Chondrocyte (in vitro differentiated cells): ENCODE measurements at regions not wholly inside any gene's neighbourhood (a gene's known extent, or its start where the extent isn't known, plus 50 kb on each side); places are given as distances from the start of the nearest gene placed in this dataset.

Experiments
- DNase-seq: peaks from one replicate; pipeline ENCODE4 v3.0.0; 2021; ENCODE audit warnings: mixed read lengths, low spot score
- H3K27ac Mint-ChIP-seq: one replicate; pipeline ENCODE4 v1.8.0; 2021; ENCODE audit warnings: mild to moderate bottlenecking, moderate library complexity, mixed read lengths; ENCODE audit not compliant: unreplicated experiment
- H3K27me3 Mint-ChIP-seq: 2 replicates; pipeline ENCODE4 v1.8.0; 2021; ENCODE audit warnings: low read depth, mixed read lengths
- H3K36me3 Mint-ChIP-seq: 2 replicates; pipeline ENCODE4 v1.8.0; 2021; ENCODE audit warnings: low read depth, mixed read lengths
- H3K4me1 Mint-ChIP-seq: 2 replicates; pipeline ENCODE4 v1.8.0; 2021; ENCODE audit warnings: low read depth, mild to moderate bottlenecking, mixed read lengths
- H3K4me3 Mint-ChIP-seq: one replicate; pipeline ENCODE4 v1.8.0; 2021; ENCODE audit warnings: mild to moderate bottlenecking, moderate library complexity, mixed read lengths; ENCODE audit not compliant: unreplicated experiment
- H3K9me3 Mint-ChIP-seq: 2 replicates; pipeline ENCODE4 v1.8.0; 2021; ENCODE audit warnings: low read depth, mixed read lengths
- CTCF ChIP-seq: fragments of 200-600 bp; sonication (generic); IDR thresholded peaks from 2 replicates; pipeline ENCODE4 v1.5.0; 2021; ENCODE audit warnings: antibody characterized with exemption, mild to moderate bottlenecking, moderate library complexity

GRCh38 chr5:113939988-113940387 is 421.9 kb upstream of the KCNN2 start:
- TF ChIP-seq CTCF = no peak
- H3K36me3 Mint-ChIP-seq = no peaks in the 10 kb centered on the region
- H3K9me3 Mint-ChIP-seq = no peaks in the 10 kb centered on the region
- H3K4me3 Mint-ChIP-seq = no peak overlapping the region
- no peak overlapping the region for H3K27ac Mint-ChIP-seq
- H3K27me3 Mint-ChIP-seq = peaks cover 8% of the 10 kb centered on the region
- no peaks in the 10 kb centered on the region for H3K4me1 Mint-ChIP-seq
- no peak for DNase-seq

- DNase-seq = no peak
- Mint-ChIP-seq H3K4me1 (no peaks in the 10 kb centered on the region), H3K27ac (no peak overlapping the region), H3K9me3 (peaks cover 11% of the 10 kb centered on the region), H3K27me3 (peaks cover 13% of the 10 kb centered on the region), H3K36me3 (no peaks in the 10 kb centered on the region), H3K4me3 (no peak overlapping the region)
- TF ChIP-seq CTCF = no peak
Measured at GRCh38 chr5:113950186-113950585, 411.7 kb upstream of the KCNN2 start.

DNA sequence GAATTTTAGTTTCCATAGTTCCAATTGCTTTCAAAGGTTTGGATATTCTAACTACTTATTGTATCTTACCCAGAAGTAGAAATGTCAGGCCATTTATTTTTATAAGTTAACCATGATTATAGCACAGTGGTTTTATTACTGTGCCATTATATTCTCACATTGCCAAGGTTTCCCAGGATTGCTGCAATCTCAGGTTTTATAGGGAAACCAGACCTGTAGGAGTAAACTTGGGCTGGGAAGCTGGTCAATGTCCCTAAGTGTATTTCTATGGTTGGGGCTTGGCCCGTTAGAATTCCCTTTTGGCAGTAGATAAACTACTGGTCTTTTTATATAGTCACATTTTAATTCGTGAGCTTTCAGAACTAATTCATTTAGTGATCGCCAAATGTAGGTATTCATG is 396.6 kb upstream of the KCNN2 start:
- H3K27me3 Mint-ChIP-seq = peaks cover 8% of the 10 kb centered on the region
- no peak overlapping the region for H3K4me3 Mint-ChIP-seq
- peaks cover 5% of the 10 kb centered on the region for H3K9me3 Mint-ChIP-seq

DNA sequence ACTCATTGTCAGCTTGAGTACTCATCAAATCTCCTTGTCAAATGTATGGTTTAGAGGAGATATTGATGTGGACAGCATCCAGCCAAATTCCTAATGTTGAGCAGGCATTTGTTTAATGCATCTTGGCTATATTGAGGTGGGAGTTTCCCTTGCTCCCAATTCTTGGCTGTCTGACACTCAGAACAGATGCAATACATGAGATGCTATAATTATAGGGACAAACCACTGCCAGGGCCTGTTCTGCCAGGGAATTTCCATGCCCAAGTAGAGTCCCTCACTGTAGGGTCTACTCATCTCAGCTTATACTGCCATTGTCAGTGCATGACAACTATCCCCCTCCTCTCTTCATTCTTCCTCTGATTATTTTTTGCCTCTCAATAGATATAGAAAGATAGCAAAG is 392.0 kb upstream of the KCNN2 start:
- Mint-ChIP-seq H3K9me3 (no peaks in the 10 kb centered on the region), H3K36me3 (no peaks in the 10 kb centered on the region), H3K27me3 (peaks cover 4% of the 10 kb centered on the region), H3K4me1 (no peaks in the 10 kb centered on the region), H3K27ac (no peak overlapping the region), H3K4me3 (no peak overlapping the region)
- no peak for TF ChIP-seq CTCF
- no peak for DNase-seq

More for the DNA sequence above, 396.6 kb upstream of the KCNN2 start:
- no peak for DNase-seq
- TF ChIP-seq CTCF = no peak
- H3K4me1 Mint-ChIP-seq = no peaks in the 10 kb centered on the region
- H3K27ac Mint-ChIP-seq = no peak overlapping the region
- H3K36me3 Mint-ChIP-seq = no peaks in the 10 kb centered on the region

- H3K4me1 Mint-ChIP-seq = no peaks in the 10 kb centered on the region
- DNase-seq = no peak
- no peak overlapping the region for H3K27ac Mint-ChIP-seq
- peaks cover 2% of the 10 kb centered on the region for H3K27me3 Mint-ChIP-seq
- H3K9me3 Mint-ChIP-seq = no peaks in the 10 kb centered on the region
- H3K36me3 Mint-ChIP-seq = no peaks in the 10 kb centered on the region
- H3K4me3 Mint-ChIP-seq = no peak overlapping the region
- no peak for TF ChIP-seq CTCF
Measured at GRCh38 chr5:113971454-113971853, 390.4 kb upstream of the KCNN2 start.
